OCI-LY1 (cell line): ENCODE measurements at regions not wholly inside any gene's neighbourhood (a gene's known extent, or its start where the extent isn't known, plus 50 kb on each side); places are given as distances from the start of the nearest gene placed in this dataset.

Experiments
- H2AFZ ChIP-seq: fragments of 200-600 bp; sonication (generic), shearing (Covaris generic); 2 replicates; pipeline ENCODE4 v1.6.0; 2014; ENCODE audit warnings: antibody characterized with exemption, mild to moderate bottlenecking, low read length
- H3F3A ChIP-seq: fragments of 200-600 bp; sonication (generic), shearing (Covaris generic); 2 replicates; pipeline ENCODE4 v1.6.0; 2014; ENCODE audit warnings: mild to moderate bottlenecking, antibody characterized with exemption, low read length, moderate library complexity; ENCODE audit not compliant: insufficient read depth
- H3K27ac ChIP-seq: fragments of 200-600 bp; sonication (generic); 2 replicates; pipeline ENCODE4 v1.5.1; 2014; ENCODE audit warnings: low read length, mixed run types, mild to moderate bottlenecking, low read depth; ENCODE audit not compliant: poor library complexity, severe bottlenecking
- H3K27me3 ChIP-seq: fragments of 200-600 bp; sonication (generic); 2 replicates; pipeline ENCODE4 v1.6.0; 2014; ENCODE audit warnings: antibody characterized with exemption, mild to moderate bottlenecking, low read length, moderate library complexity; ENCODE audit not compliant: insufficient read depth
- H3K36me3 ChIP-seq: fragments of 200-600 bp; sonication (generic); 2 replicates; pipeline ENCODE4 v1.6.1; 2014; ENCODE audit warnings: mild to moderate bottlenecking, antibody characterized with exemption, low read length, moderate library complexity, mixed read lengths; ENCODE audit not compliant: insufficient read depth
- H3K4me1 ChIP-seq: fragments of 200-600 bp; sonication (generic); 2 replicates; pipeline ENCODE4 v1.5.1; 2014; ENCODE audit warnings: mild to moderate bottlenecking, low read length, moderate library complexity; ENCODE audit not compliant: insufficient read depth, severe bottlenecking
- H3K4me2 ChIP-seq: fragments of 200-600 bp; sonication (generic), shearing (Covaris generic); 2 replicates; pipeline ENCODE4 v1.6.1; 2014; ENCODE audit warnings: low read length
- H3K4me3 ChIP-seq: fragments of 200-600 bp; sonication (generic); 2 replicates; pipeline ENCODE4 v1.5.1; 2014; ENCODE audit warnings: low read length, low read depth, mild to moderate bottlenecking, mixed read lengths; ENCODE audit not compliant: poor library complexity, severe bottlenecking
- H3K79me2 ChIP-seq: fragments of 200-600 bp; shearing (Covaris generic); 2 replicates; pipeline ENCODE4 v1.6.1; 2016; ENCODE audit warnings: mixed run types, low read length, mixed read lengths; ENCODE audit not compliant: insufficient read depth
- H3K9ac ChIP-seq: fragments of 200-600 bp; sonication (generic), shearing (Covaris generic); 2 replicates; pipeline ENCODE4 v1.6.1; 2014; ENCODE audit warnings: mild to moderate bottlenecking, low read length, mixed read lengths
- H3K9me2 ChIP-seq: fragments of 200-600 bp; sonication (generic), shearing (Covaris generic); 2 replicates; pipeline ENCODE4 v1.6.1; 2014; ENCODE audit warnings: low read depth, mild to moderate bottlenecking, low read length, mixed read lengths
- H3K9me3 ChIP-seq: fragments of 200-600 bp; shearing (Covaris generic); 2 replicates; pipeline ENCODE4 v1.6.1; 2014; ENCODE audit warnings: low read length, mixed read lengths
- H4K20me1 ChIP-seq: fragments of 200-600 bp; sonication (generic), shearing (Covaris generic); 2 replicates; pipeline ENCODE4 v1.6.0; 2016; ENCODE audit warnings: mild to moderate bottlenecking, low read length; ENCODE audit not compliant: insufficient read depth
- CTCF ChIP-seq: fragments of 200-600 bp; sonication (generic), shearing (Covaris generic); IDR thresholded peaks from 2 replicates; pipeline ENCODE4 v1.5.1; 2017; ENCODE audit warnings: mild to moderate bottlenecking, antibody characterized with exemption, low read length, moderate library complexity, mixed read lengths
- EZH2 ChIP-seq: fragments of 200-600 bp; sonication (generic), shearing (Covaris generic); IDR thresholded peaks from 2 replicates; pipeline ENCODE4 v1.8.0; 2017; ENCODE audit warnings: borderline replicate concordance, mixed run types, mild to moderate bottlenecking, antibody characterized with exemption, low read length, moderate library complexity, mixed read lengths

DNA sequence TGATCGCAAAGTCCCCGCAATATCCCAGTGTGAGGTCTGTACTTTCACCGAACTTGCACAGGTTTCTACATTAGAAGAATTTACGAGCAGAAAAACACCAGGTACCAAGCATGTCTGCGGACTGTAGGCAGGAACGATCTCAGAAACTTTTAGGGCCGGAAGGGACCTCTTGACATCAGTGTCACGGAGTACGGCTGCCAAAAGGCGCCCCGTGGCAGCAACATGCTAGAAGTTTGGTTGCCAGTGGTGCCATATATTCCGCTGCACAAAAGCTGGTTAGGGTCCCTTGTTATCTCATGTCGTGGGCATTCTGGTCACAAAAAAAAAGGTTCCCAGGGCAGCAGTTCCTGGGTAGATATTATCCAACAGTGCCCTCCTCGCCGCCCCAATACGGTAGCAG is 61.0 kb upstream of the DCAF8L1 start:
- Histone ChIP-seq H3K4me3 (no peak overlapping the region), H3K27me3 (no peaks in the 10 kb centered on the region), H3K9me2 (no peaks in the 10 kb centered on the region), H3K4me1 (no peaks in the 10 kb centered on the region), H3K36me3 (no peaks in the 10 kb centered on the region), H3K9me3 (no peaks in the 10 kb centered on the region), H2AFZ (no peak overlapping the region), H3F3A (no peaks in the 10 kb centered on the region), H3K4me2 (no peak overlapping the region), H3K9ac (no peak overlapping the region), H3K27ac (no peak overlapping the region), H3K79me2 (no peaks in the 10 kb centered on the region), H4K20me1 (no peaks in the 10 kb centered on the region)
- TF ChIP-seq EZH2 (no peak), CTCF (no peak)

- no peaks in the 10 kb centered on the region for H4K20me1 ChIP-seq
- no peak overlapping the region for H3K4me3 ChIP-seq
- H3K9me2 ChIP-seq, result no peaks in the 10 kb centered on the region
- H3K27ac ChIP-seq, result no peak overlapping the region
- H3K27me3 ChIP-seq, result no peaks in the 10 kb centered on the region
- H3K4me2 ChIP-seq, result no peak overlapping the region
- H3K79me2 ChIP-seq, result no peaks in the 10 kb centered on the region
- H3K9me3 ChIP-seq, result no peaks in the 10 kb centered on the region
- H3K36me3 ChIP-seq, result no peaks in the 10 kb centered on the region
- no peak for TF ChIP-seq EZH2
- TF ChIP-seq CTCF, result no peak
- H3K4me1 ChIP-seq, result no peaks in the 10 kb centered on the region
- no peak overlapping the region for H2AFZ ChIP-seq
- no peaks in the 10 kb centered on the region for H3F3A ChIP-seq
- H3K9ac ChIP-seq, result no peak overlapping the region
Observed at GRCh38 chrX:28039258-28039657, 58.0 kb upstream of the DCAF8L1 start.
